Mesenteric fat pad (tissue), 1 donor: ENCODE measurements at regions not wholly inside any gene's neighbourhood (a gene's known extent, or its start where the extent isn't known, plus 50 kb on each side); places are given as distances from the start of the nearest gene placed in this dataset.

ENCODE experiments used
- DNase-seq: peaks from one replicate; pipeline ENCODE4 v3.0.0-alpha.2; 2020; ENCODE audit warnings: low spot score
- donor health status: DM: yes; HTN: yes; CAD: no.

GRCh38 chr12:65546528-65546927 lies 268.0 kb downstream of the MSRB3 start:
- DNase-seq, result no peak

GRCh38 chr12:65556676-65557437 lies 267.4 kb upstream of the HMGA2 start:
- DNase-seq, result peak; percentile 91

- DNase-seq, result no peak
These were observed 266.7 kb upstream of the HMGA2 start for GRCh38 chr12:65557438-65558181.

DNA sequence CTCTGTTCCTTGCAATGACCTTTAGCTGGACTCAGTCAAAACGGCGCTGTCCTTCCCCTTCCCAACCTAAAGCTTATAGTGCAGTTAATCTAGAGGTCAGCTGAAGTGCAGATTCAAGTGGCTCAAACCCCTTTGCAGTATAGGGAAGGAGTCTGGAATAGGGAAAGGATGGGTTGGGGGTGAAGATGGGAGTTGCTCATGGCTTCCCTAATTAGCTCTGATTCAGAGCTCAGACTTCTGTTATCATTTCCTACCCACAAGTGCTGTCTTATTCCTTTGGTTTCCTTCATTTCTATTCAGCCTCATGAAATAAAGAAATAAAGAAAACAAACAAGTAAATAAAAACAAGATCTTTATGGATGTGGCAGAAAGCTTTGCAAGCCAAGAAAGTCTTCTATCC lies 264.0 kb upstream of the HMGA2 start:
- DNase-seq, result no peak

DNA sequence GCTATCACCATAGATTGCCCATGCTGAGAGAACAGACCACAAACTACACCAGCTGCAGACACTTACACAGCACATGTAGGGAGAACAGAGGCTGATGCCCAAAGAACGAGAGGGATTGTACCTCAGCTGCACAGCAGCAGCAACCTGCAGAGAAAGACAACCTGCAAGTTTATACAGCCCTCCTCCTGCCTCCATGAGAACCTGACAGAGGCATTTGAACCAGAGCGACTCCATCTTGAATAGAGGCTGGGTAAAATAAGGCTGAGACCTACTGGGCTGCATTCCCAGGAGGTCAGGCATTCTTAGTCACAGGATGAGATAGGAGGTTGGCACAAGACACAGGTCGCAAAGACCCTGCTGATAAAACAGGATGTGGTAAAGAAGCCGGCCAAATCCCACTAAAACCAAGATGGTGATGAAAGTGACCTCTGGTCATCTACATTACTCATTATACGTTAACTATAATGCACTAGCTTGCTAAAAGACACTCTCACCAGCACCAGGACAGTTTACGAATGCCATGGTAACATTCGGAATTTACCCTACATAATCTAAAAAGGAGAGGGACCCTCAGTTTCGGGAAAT lies 262.4 kb upstream of the HMGA2 start:
- DNase-seq, result no peak

DNA sequence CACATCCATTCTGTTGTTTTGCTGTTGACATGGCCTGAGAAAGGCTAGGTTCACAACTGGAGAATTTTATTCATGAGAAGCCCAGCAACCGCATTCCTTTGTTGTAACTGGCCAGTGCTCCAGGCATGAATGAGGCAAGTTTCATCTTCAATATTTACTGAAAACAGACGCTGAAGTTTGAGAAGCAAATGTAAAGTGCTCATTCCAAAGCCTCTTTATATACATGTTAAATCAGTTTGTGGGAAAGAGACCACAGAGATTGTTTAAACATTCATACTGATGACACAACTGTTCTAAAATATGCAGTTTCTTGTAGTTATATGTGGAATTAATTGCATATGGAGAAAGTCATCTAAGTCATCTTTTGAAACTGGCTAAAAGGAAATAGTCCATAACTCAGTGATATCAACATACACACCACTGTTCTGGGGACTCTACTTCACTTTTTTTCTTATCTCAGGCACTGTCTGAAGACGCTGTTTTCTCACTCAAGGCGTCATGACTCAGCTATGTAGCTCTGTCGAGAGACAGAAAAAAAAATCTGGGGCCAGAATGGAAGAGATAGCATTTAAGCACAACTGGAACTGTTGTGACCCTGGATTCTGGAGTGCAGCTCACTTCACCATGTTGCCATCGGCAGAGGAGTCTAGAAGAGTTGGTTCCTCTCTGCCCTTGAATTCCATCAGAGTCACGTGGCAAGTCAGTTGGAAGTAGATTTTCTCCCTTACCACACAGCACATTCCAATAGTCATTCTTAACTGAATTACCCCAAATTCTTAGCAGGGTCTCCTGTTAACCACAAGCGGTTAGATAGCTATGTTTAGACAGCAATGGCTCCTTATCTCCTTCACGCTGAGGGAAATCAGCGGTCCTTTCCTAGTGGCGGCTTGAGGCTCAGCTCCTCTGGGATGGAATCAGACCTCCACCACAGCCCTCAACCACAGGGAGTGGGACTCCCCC lies 258.4 kb upstream of the HMGA2 start:
- no peak for DNase-seq

DNA sequence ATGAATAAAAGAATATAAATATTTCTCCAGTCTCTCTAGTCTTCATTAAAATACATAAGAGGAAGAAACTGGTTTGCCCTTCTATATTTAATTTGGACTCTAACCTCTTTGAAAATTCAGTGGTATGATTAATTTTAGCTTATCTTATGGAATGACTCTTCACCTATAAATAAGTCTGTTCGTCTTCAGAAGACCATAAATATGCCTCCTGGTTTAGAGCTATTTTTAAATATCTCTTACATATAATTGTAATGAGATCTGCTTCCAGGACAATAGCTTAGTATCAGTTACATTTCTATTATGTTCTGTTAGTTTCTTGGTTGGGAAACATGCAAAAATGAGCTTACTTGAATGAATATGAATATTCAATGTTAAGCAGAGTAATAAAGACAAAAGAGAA lies 257.5 kb upstream of the HMGA2 start:
- no peak for DNase-seq

- DNase-seq, result no peak
These were observed 256.5 kb upstream of the HMGA2 start for GRCh38 chr12:65567820-65568219.

DNA sequence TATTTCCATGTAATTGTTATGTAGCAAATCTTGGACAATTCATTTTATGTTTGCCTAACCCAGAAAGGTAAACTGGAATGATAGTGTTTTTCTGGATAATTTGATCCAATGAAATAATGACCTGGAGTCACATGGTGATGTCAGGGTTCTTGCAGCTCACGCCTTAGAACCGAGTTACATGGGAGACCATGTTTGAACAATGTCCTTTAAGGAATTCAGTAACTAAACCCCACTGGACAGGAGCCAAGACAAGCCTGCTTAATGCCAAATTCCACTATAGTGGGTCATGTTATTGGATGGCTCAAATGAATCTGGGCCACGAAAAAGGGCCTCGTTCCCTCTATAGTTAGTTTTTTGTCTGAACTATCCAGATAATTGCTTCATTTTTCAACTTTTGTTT lies 255.8 kb upstream of the HMGA2 start:
- DNase-seq, result no peak

DNA sequence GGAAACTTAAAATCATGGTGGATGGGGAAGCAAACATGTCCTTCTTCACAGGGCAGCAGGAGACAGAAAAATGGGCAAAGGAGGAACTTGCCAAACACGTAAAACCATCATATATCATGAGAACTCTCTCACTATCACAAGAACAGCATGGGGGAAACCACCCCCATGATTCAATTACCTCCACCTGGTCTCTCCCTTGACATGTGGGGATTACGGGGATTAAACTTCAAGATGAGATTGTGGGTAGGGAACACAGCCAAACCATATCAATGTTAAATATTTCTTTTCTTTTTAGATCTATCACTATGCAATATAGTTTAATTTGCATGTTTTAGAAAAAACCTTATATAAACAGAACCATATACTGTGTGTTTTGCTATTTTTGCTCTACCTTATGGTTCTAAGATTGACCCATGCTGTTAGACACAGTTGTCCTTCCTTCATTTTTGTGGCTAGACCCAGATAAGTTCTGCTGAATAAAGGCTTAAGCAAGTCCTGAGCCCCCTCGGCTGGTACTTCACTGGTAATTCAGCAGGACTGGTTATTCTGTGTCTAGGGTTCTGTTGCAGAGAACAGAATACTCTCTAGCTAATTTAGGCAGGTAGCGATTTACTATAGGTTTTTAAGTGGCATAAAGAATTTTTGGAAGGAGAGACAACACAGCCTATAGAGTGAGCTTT lies 253.7 kb upstream of the HMGA2 start:
- DNase-seq, result no peak

DNA sequence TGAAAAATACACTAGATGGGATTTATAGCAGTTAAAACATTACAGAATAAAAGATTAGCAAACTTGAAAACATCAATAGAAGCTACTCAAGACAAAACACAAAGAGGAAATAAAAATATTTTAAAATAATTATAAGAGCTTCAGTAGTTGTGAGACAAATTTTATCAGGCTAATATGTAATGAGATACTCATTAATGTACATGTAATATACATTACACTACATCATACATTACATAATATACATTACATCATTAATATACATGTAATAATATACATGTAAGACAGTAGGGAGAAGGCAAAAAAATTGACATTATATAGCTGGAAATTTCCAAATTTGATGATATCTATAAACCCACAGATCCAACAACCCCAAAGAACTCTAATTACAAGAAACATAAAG lies 249.4 kb upstream of the HMGA2 start:
- no peak for DNase-seq

DNA sequence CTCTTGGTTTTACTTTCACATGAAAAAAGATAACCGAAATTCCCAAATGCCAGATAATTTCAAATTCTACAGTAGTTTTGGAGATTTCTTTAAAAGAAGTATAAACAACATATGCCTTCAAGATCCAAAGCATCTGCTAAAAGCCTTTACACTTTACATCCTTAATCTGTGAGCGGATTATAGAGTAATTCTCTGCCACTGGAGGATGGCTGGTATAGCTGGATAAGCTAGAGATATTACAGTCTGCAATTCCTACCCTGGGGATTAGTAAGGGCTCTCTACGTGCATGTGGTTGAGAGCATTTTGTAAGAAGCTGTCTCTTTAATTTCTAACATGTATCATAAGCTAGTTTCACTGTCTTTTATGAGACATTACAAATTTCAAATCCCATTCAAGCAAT lies 240.3 kb upstream of the HMGA2 start:
- no peak for DNase-seq

DNA sequence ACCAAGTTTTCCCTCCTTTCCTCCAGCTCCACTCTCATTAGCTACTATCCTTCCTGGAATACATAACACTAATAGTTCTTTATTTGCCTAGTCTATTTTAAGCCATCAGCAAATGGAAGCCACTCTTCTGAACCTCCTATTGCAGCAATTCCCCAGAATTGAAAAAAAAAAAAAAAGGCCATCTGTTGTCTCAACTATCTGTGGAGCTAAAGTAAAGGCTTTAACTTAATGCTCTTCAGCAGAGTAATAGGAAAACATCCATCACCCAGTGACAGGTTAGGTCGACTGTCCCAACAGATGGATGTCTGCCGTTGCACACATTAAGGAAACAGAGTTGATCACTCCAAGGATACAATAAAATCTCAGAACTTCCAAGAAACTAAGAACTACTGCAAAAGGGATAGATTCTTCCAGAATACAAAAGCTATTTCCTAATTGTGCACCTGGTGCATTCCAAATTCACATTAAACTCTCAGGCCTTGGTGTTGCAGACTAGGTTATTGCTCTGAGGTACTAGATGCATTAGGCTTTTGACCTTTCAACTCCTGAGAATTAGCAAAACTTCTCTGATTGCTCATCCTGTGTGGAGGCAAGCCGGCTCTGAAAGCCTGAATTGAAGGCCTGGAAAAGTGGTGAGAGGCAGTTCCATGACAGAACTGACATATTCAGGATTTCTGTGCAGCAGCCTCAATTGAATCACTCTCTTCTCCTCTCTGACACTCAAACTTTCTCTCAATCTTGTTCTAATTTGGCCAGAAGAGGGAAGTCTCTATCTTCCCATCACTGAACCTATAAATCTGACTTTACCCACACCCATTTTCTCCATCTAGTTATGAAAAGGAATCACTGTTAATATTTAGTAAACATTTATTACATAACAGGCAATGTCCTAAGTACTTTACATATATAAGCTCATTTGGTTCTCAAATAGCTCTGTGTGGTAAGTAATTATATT lies 238.4 kb upstream of the HMGA2 start:
- DNase-seq, result no peak

DNA sequence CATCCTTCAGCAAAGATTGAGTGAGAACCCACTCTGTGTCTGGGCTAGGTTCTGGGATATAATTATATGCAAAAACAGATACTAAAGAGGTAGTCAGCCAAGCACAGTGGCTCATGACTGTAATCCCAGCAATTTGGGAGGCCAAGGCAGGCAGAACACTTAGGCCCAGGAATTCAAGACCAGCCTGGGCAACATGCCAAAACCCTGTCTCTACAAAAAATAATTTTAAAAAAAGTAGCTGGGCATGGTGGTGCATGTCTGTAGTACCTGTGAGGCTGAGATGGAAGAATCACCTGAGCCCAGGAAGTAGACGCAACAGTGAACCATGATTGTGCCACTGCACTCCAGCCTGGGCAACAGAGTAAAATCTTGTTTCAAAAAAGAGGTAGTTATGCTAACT lies 237.5 kb upstream of the HMGA2 start:
- no peak for DNase-seq

GRCh38 chr12:65590318-65590717 lies 234.0 kb upstream of the HMGA2 start:
- no peak for DNase-seq

- DNase-seq, result no peak
These were observed 231.9 kb upstream of the HMGA2 start for GRCh38 chr12:65592416-65592815.

DNA sequence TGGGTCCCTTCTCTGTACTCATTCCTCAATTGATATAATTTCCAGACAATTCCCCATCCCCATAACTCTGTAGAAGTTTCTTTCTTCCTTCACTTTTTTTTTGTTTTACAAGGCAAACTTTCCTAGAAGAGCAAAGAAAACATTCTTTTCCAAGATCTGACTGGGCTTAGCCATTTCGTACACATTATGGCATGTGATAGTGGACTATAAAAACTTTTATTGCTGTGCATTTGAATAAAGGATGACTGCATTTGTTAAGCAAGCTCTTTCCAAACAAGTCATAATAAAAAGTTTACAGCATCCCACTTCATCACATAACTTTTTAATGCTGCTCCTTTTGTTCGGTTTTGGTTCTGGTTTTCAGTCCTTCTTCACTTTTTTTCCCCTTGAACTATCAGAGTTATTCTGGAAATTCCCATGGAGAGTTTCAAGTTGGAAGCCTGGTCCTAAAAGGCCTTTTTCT lies 231.0 kb upstream of the HMGA2 start:
- DNase-seq, result no peak

DNA sequence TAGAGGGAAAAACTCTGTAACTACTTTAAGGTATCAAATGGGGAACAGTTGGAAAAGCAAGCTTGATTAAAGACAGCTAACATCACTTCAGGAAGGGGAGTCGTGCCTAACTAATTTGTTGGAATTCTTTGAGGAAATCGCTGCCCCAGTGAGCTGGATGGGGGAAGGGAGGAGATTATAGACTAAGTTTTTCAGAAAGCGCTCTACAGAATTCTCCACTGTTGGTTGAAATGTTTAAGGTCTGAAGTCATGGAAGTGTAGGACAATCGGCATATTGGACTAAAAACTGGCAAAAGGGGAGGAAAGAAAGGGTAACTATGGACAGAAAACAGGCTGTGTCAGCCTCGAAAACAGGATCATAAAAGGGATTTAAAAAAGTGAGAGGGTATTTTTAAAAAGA lies 229.9 kb upstream of the HMGA2 start:
- no peak for DNase-seq

- DNase-seq, result no peak
These were observed 229.2 kb upstream of the HMGA2 start for GRCh38 chr12:65595016-65595560.
